H1 (cell line): ENCODE measurements at regions not wholly inside any gene's neighbourhood (a gene's known extent, or its start where the extent isn't known, plus 50 kb on each side); places are given as distances from the start of the nearest gene placed in this dataset.

Source experiments
- ATF2 ChIP-seq: IDR thresholded peaks from 2 replicates; pipeline ENCODE4 v1.6.1; 2012; ENCODE audit warnings: low read length, inconsistent platforms
- CHD7 ChIP-seq: fragments of 300-600 bp; sonication (generic); IDR thresholded peaks from 2 replicates; pipeline ENCODE4 v1.7.1; 2012; ENCODE audit warnings: low read length, moderate library complexity, mild to moderate bottlenecking, inconsistent platforms; ENCODE audit not compliant: insufficient replicate concordance
- RXRA ChIP-seq: IDR thresholded peaks from 2 replicates; pipeline ENCODE4 v1.6.1; 2011; ENCODE audit warnings: low read depth, mild to moderate bottlenecking, low read length, moderate library complexity; ENCODE audit not compliant: insufficient read depth

- TF ChIP-seq CHD7 (no peak), ATF2 (no peak), RXRA (no peak)
Observed at GRCh38 chr18:44557616-44558151, 123.0 kb upstream of the SETBP1 start (continued).
